ENCODE measurements at regions not wholly inside any gene's neighbourhood (a gene's known extent, or its start where the extent isn't known, plus 50 kb on each side); places are given as distances from the start of the nearest gene placed in this dataset.

DNA sequence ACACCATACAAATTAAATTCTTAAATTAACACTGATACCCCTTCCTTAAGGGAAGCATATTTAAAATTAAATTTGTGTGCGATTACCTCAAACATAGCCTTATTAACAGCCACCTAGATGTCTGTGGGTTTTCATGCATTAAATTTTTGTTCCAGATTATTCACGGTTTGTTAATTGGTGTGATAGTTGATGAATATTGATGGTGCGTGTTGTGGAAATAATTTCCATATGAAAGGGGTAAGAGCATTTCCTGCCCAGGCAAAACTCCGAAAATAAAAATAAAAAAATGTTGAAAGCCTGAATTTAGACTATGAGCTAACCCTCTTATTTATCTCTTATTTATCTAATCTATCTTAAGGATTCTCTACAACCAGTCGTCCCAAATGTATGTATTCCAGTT, 679.3 kb upstream of the CELF2 start:
- DNase-seq (ENCODE audit: low read depth): no peak
- TF ChIP-seq, protein P1, sequence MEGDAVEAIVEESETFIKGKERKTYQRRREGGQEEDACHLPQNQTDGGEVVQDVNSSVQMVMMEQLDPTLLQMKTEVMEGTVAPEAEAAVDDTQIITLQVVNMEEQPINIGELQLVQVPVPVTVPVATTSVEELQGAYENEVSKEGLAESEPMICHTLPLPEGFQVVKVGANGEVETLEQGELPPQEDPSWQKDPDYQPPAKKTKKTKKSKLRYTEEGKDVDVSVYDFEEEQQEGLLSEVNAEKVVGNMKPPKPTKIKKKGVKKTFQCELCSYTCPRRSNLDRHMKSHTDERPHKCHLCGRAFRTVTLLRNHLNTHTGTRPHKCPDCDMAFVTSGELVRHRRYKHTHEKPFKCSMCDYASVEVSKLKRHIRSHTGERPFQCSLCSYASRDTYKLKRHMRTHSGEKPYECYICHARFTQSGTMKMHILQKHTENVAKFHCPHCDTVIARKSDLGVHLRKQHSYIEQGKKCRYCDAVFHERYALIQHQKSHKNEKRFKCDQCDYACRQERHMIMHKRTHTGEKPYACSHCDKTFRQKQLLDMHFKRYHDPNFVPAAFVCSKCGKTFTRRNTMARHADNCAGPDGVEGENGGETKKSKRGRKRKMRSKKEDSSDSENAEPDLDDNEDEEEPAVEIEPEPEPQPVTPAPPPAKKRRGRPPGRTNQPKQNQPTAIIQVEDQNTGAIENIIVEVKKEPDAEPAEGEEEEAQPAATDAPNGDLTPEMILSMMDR (IDR thresholded peaks at IDR 0.05; ENCODE audit: insufficient read depth, low read length, poor library complexity, severe bottlenecking): no peak
- H3K4me3 ChIP-seq (ENCODE audit: low read depth, low read length): no peak overlapping the region
- no peaks in the 10 kb centered on the region for H3K27me3 ChIP-seq (ENCODE audit: control insufficient read depth, insufficient read depth, low read length)
- no peaks in the 10 kb centered on the region for H3K36me3 ChIP-seq (ENCODE audit: control insufficient read depth, insufficient read depth, low read length)

DNA sequence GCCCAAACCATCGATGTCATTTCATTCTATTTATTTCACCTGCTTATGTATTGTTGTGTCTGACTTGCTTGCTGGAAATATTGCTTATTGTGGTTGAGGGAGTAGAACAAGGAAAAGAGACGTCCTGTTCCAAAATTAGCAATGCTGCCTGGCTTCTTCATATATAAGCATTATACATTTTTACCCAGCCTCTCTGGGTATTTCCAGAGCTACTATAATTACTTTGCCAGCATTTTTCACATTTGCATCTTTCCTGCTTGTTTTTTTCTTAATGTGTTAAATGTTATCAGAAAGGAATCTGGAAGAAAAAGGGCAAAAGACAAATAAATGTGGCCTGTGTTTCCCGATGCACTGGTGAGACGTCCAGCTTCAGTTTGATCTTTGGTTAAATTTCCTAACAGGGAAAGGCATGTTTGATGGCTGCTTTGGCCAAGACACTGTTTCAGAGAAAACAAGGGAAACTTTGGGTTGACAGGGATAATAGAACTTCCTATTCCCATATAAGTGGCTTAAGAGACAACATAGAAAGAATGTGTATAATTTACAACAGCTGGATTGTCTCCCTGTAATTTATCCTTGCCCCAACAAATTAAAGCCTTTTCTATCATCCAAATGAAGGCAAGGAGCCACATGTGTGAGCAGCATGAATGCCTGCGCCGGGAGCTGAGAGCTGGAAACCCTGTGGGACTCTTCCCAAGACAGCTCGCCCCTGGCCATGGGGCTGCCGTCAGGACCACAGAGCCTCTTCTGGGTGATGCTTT, 671.1 kb upstream of the CELF2 start:
- no peaks in the 10 kb centered on the region for H3K27me3 ChIP-seq (ENCODE audit: control insufficient read depth, insufficient read depth, low read length)
- no peaks in the 10 kb centered on the region for H3K36me3 ChIP-seq (ENCODE audit: control insufficient read depth, insufficient read depth, low read length)
- TF ChIP-seq, protein P1 (IDR thresholded peaks at IDR 0.05; ENCODE audit: insufficient read depth, low read length, poor library complexity, severe bottlenecking): no peak
- no peak overlapping the region for H3K4me3 ChIP-seq (ENCODE audit: low read depth, low read length)
- no peak for DNase-seq (ENCODE audit: low read depth)

DNA sequence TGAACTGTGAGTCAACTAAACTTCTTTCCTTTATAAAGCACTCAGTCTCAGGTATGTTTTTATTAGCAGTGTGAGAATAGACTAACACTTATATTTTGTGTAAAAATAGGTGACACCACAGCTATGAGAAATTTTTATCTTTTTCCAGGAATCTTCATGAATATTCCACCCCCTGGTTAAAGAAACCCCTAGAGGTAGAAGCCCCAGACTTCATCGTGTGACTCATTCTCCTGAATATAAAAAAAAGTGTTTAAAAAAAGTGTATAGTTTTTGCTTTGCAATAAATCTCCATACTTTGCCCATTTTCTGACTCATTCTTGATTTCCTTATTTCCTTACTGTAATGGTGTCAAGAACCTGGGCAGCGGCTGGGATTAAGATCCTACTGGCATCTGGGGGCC, 667.6 kb upstream of the CELF2 start:
- DNase-seq (ENCODE audit: low read depth): no peak
- TF ChIP-seq, protein P1 (IDR thresholded peaks at IDR 0.05; ENCODE audit: insufficient read depth, low read length, poor library complexity, severe bottlenecking): no peak
- Histone ChIP-seq H3K36me3 (ENCODE audit: control insufficient read depth, insufficient read depth, low read length) (no peaks in the 10 kb centered on the region), H3K27me3 (ENCODE audit: control insufficient read depth, insufficient read depth, low read length) (no peaks in the 10 kb centered on the region), H3K4me3 (ENCODE audit: low read depth, low read length) (no peak overlapping the region)

DNA sequence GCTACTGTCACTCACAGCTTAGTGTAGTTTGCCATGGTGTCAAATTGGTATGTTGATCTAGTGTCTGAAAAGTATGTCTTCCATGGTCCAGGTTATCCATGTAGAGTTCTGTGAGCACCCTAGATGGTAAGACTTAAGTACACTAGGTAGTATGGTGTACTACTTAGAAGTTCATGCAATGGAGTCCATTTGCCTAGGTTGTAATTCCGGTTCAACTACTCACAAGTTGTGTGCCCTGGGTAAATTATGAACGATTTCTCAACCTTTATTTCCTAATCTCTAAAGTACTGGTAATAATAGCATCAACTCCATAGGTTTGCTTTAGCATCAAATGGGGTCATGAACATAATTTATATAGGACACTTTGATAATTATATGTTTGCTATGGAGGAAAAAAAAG, 666.2 kb upstream of the CELF2 start:
- no peak for DNase-seq (ENCODE audit: low read depth)
- Histone ChIP-seq H3K27me3 (ENCODE audit: control insufficient read depth, insufficient read depth, low read length) (no peaks in the 10 kb centered on the region), H3K4me3 (ENCODE audit: low read depth, low read length) (no peak overlapping the region), H3K36me3 (ENCODE audit: control insufficient read depth, insufficient read depth, low read length) (no peaks in the 10 kb centered on the region)
- TF ChIP-seq, protein P1 (IDR thresholded peaks at IDR 0.05; ENCODE audit: insufficient read depth, low read length, poor library complexity, severe bottlenecking): no peak

DNA sequence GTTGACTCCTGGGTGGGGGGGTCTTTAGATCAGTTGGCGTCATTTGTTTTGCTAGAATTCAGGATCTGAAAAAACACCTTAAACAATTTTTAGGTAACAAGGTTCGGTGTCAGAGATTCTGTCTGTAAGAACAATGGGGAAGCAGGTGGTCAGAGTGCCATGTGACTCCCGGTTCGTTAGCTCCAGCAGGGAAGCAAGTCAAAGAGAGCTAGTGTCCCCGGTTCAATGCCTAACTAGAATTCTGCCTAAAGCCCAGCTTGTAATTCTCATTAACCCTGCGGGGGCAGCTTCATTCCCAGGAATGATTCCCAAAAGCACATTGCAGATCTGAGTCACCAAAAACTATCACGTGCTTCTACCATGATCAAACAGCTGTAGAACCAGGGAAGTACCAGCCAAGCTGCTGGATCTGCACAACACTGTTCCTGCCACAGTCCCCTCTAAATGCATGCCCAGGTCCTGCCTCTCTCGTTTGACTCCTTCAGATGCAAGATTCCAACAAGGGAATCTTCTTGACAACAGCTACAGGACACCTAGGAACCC, 664.3 kb upstream of the CELF2 start:
- Histone ChIP-seq H3K4me3 (ENCODE audit: low read depth, low read length) (no peak overlapping the region), H3K36me3 (ENCODE audit: control insufficient read depth, insufficient read depth, low read length) (no peaks in the 10 kb centered on the region), H3K27me3 (ENCODE audit: control insufficient read depth, insufficient read depth, low read length) (no peaks in the 10 kb centered on the region)
- DNase-seq (ENCODE audit: low read depth): no peak
- TF ChIP-seq, protein P1 (IDR thresholded peaks at IDR 0.05; ENCODE audit: insufficient read depth, low read length, poor library complexity, severe bottlenecking): no peak

DNA sequence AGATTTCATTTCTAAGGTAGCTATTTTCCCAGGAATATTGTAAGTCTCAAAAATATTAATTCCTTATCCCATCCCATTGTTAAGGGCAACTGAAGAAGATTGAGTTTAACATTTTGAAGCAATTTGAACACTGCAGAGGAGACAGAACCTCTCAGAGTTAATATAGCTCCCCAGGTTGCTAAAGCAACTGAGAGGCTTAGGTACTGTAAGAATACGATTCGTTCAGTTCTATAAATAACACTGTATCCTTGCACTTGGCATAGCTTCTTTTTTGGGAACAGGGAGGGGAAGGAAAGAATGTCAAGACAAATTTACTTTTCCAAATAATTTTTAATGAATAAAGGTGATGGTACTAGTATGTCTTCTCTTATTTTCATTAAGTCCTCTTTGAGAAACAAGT, 658.4 kb upstream of the CELF2 start:
- no peak for DNase-seq (ENCODE audit: low read depth)
- Histone ChIP-seq H3K27me3 (ENCODE audit: control insufficient read depth, insufficient read depth, low read length) (no peaks in the 10 kb centered on the region), H3K4me3 (ENCODE audit: low read depth, low read length) (no peak overlapping the region), H3K36me3 (ENCODE audit: control insufficient read depth, insufficient read depth, low read length) (no peaks in the 10 kb centered on the region)
- TF ChIP-seq, protein P1 (IDR thresholded peaks at IDR 0.05; ENCODE audit: insufficient read depth, low read length, poor library complexity, severe bottlenecking): no peak

Measured in kidney epithelial cell (primary cell).